ENCODE measurements at regions not wholly inside any gene's neighbourhood (a gene's known extent, or its start where the extent isn't known, plus 50 kb on each side); places are given as distances from the start of the nearest gene placed in this dataset.
"Not testable (repeated sequence)": the region's sequence is repeated elsewhere in the genome, so short reads cannot be mapped to it uniquely, and the experiment has no call there.

GRCh38 chr5:2382776-2383697 lies 368.4 kb downstream of the IRX2 start:
- DNase-seq (ENCODE audit: low read depth in 2 of 2) = no peak

GRCh38 chr5:2381861-2382260 lies 369.6 kb downstream of the IRX2 start:
- DNase-seq (ENCODE audit: low read depth in 2 of 2) = no peak

DNA sequence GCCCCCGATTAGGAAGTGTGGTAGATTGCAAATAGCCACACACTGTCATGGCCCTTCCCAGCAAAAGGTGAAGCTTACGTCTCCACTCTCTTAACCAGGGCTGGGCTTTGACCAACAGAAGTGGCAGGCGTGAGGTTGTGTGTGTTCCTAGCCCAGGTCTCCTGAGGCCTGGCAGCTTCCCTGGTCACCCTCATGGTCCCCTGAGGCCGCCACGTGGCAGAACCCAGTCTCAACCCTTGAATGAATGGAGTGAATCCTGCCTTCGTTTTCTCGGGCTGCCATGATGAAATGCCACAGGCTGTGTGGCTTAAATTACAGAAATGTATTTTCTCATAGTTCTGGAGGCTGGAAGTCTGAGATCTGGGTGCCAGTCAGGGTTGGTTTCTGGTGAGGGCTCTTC lies 370.4 kb downstream of the IRX2 start:
- no peak for DNase-seq (ENCODE audit: low read depth in 2 of 2)

DNA sequence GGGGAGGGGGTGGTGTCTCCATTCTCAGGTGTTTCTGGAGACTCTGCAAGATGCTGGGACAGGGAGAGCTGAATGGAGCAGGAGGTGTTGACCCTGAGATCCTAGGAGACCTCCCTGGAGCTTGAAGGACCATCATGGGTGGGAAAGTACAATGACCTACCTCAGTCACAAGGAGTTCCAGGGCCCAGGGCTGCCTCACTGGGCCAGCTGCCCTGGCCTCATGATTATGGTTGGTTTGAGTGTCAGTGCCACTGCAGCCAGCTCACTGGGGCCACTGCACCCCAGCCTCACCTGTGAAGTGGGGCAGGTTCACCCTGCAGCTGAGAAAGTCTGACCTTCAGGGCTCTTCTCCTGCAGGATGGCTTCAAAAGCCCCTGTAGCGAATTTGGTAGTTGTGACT lies 372.5 kb downstream of the IRX2 start:
- DNase-seq (ENCODE audit: low read depth in 2 of 2) = no peak

DNA sequence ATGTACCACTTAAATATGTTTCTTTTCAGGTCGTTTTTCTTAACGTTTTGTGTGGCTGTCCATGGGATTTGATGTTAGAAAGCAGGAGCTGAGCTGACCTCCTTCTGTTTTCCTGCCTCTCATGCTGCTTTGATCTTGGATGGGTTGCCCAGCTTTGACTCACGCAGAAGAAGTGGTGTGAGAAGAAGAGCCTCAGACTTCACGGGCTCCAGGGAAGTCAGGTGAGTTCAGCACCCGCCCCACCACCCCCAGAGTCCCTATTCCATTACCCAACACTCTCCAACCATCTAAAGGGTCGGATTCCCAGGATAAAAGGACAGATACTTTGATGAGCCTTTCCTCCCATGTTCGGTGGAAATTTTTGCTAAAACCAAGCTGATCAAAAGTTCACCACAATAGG lies 373.4 kb downstream of the IRX2 start:
- DNase-seq (ENCODE audit: low read depth in 2 of 2) = no peak

DNA sequence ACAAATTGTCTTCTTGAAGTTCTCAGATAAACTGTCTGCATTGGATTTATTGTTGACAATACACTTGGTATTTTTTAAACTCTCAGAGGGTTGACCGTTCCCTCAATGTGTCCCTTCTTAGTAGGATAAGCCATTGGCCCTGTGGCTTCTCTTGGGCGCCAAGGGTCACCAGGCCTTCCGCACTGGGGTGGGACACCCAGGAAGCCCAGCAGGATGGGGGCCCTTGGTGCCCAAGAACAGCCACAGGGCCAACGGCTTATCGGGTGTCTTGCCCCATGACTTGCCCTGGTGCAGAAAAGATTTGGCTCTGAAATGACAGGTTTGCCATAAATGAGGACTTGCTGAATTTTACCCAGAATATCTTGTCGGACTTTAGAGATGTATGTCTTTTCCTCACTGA lies 375.0 kb downstream of the IRX2 start:
- DNase-seq (ENCODE audit: low read depth in 2 of 2) = no peak

DNA sequence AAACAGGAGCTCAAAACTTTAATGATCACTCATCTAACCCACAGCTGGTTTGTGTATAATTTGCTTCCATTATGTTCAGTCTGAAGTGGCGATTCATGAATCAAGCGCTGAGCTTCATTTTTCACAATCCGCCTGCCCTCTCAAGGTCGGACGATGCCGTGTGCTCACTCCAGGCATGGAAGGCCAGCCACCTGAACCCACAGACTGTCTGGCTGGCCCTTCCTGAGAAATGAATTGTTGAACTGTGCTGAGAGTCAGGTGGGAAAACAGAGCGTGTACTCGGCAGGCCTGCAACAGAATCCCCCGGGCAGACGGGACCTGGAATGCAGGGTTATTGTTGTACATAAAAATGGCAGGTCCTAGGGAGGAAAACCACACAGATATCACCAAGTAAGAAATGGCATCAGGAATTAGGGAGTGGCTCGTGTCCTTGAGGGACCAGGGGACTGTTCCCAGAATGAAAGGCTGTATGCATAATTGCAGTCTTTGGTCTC lies 375.7 kb downstream of the IRX2 start:
- DNase-seq (ENCODE audit: low read depth in 2 of 2) = no peak

GRCh38 chr5:2375291-2375690 lies 376.2 kb downstream of the IRX2 start:
- no peak for DNase-seq (ENCODE audit: low read depth in 2 of 2)

GRCh38 chr5:2374703-2375102 lies 376.8 kb downstream of the IRX2 start:
- DNase-seq (ENCODE audit: low read depth in 2 of 2) = no peak

- DNase-seq (ENCODE audit: low read depth in 2 of 2) = no peak
Measured at GRCh38 chr5:2373631-2374030, 377.8 kb downstream of the IRX2 start.

- DNase-seq (ENCODE audit: low read depth in 2 of 2) = no peak
Measured at GRCh38 chr5:2371419-2371710, 380.1 kb downstream of the IRX2 start.

- no peak for DNase-seq (ENCODE audit: low read depth in 2 of 2)
Measured at GRCh38 chr5:2370626-2371418, 380.7 kb downstream of the IRX2 start.

GRCh38 chr5:2369178-2369577 lies 382.3 kb downstream of the IRX2 start:
- DNase-seq (ENCODE audit: low read depth in 2 of 2) = no peak

DNA sequence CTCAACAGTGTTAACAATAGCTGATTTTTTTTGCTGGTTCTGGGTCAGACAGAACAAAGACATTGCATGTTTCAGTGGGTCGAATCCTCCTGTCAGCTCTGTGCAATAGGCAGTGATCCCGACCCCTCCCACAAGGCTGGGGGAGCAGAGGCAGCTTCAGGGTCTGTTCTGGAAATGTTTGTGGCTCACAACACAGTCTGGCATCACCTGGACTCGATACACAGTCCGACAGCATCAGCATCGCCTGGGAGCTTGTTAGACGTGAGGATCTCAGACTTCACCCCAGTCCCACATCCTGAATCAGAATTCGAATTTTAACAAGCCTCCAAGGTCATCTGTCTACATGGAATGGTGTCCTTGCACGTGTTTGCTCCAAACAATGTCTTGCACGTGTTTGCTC lies 384.7 kb downstream of the IRX2 start:
- DNase-seq (ENCODE audit: low read depth in 2 of 2) = no peak

GRCh38 chr5:2357309-2357708 lies 394.2 kb downstream of the IRX2 start:
- DNase-seq (ENCODE audit: low read depth in 2 of 2) = no peak

DNA sequence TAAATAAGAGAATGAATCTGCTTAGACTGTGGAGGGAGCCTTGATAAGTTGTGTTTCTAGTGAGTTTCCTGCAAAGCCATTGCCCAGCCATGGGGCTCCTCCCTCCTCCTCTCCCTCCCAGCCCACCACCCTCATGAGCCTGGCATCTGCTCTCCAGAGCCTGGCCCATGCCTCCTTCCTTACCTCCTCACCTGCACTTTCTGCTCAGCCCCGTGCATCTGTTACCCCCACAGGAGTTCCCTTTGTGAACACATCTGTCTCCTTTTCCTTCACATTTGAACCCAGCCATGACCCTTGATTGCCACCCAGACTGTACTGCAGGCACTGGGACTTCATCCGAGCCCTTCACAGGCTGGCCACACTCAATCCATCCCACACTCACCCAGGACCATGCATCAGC lies 395.6 kb downstream of the IRX2 start:
- DNase-seq (ENCODE audit: low read depth in 2 of 2) = no peak

DNA sequence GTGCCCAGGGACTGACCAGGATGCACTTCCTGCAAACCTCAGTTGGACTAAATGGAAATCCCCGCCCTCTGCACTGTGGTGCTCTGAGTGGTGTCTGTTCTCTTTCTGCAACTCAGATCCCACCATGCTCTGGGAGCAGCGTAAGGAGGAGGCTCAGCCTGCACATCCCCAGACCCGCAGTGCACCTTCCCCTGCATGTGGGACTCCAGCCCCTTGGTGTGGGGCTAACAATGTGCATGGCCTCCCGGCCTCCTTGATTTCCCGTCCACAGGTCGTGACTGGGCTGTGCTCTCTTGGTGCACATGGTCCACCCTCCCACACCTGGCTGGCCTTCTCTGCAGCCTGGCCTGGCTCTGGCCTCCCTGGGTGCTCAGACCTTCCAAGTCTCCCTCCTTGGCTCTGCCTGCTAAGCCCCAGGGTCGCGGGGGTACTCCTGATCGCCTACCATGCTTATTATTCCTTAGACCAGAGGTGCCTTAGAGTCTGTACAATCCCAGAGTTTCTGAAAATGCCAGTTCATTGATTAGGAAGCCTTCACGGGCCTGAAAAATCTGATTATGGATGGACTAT lies 397.5 kb downstream of the IRX2 start:
- DNase-seq (ENCODE audit: low read depth in 2 of 2) = no peak

- DNase-seq (ENCODE audit: low read depth in 2 of 2) = no peak
Measured at GRCh38 chr5:2353211-2353610, 398.3 kb downstream of the IRX2 start.

DNA sequence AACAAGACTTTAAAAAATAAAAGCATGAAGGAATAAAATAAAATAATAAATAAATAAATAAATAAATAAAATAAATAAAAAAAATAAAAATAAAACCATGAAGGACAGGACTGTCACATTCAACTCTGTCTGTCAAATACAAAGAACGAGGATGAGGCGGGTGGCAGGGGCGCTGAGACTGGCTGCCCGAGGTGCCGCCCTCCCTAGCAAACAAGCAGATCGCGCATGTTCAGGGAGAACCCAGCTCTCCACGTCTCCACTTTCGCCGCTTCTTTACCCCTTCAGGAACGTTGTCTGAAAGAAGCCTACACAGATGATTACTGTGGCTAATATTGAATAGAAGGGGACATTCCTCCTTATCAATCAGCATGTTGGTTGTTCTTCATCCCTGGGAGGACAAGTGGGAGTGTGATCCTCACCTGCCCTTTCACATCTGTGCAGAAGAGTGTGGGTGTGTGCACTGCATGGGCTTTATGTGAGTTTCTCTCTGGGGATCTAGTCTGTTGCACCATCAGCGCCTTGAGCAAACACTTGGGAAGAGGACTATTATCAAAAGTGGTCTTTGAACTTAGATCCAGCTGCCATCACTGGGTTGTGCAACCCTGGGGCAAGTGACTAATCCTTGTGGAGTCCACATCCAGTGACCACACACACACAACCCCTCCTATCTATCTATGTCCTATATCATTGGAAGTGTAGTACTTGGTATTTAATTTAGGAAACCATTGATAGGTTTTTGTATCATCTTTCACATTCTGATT lies 399.2 kb downstream of the IRX2 start:
- no peak for DNase-seq (ENCODE audit: low read depth in 2 of 2)

GRCh38 chr5:2349768-2350167 lies 401.7 kb downstream of the IRX2 start:
- DNase-seq (ENCODE audit: low read depth in 2 of 2) = not testable (repeated sequence)

- DNase-seq (ENCODE audit: low read depth in 2 of 2) = no peak
Measured at GRCh38 chr5:2338686-2339085, 412.8 kb downstream of the IRX2 start.
